ENCODE measurements at regions not wholly inside any gene's neighbourhood (a gene's known extent, or its start where the extent isn't known, plus 50 kb on each side); places are given as distances from the start of the nearest gene placed in this dataset.

- DNase-seq, result no peak
Measured at GRCh38 chrX:125744914-125745313, 421.2 kb downstream of the DCAF12L2 start.

GRCh38 chrX:125757794-125758564 lies 408.1 kb downstream of the DCAF12L2 start:
- no peak for TF ChIP-seq EZH2 (optimal IDR thresholded peaks at IDR 0.05; ENCODE audit: low read depth, low read length)
- no peak for TF ChIP-seq CTCF (IDR thresholded peaks at IDR 0.05; ENCODE audit: low read length)
- no peak for TF ChIP-seq EZH2phosphoT487 (IDR thresholded peaks at IDR 0.05; ENCODE audit: low read length)
- Histone ChIP-seq H3K27ac (ENCODE audit: low read length) (no peak overlapping the region), H3K27me3 (replicated peaks; ENCODE audit: insufficient read depth, low read length) (no peaks in the 10 kb centered on the region), H3K9me3 (replicated peaks; ENCODE audit: insufficient read depth, low read length) (no peaks in the 10 kb centered on the region), H3K4me1 (ENCODE audit: low read length) (no peaks in the 10 kb centered on the region), H4K20me1 (ENCODE audit: insufficient read depth, low read length) (no peaks in the 10 kb centered on the region), H2AFZ (ENCODE audit: low read length) (no peak overlapping the region), H3K9ac (ENCODE audit: low read length) (no peak overlapping the region), H3F3A (ENCODE audit: insufficient read depth, low read length) (no peaks in the 10 kb centered on the region), H3K4me2 (ENCODE audit: low read depth, low read length) (no peak overlapping the region), H3K36me3 (replicated peaks; ENCODE audit: insufficient read depth, low read length) (no peaks in the 10 kb centered on the region), H3K9me2 (replicated peaks; ENCODE audit: insufficient read depth, low read length) (no peaks in the 10 kb centered on the region), H3K4me3 (ENCODE audit: low read length) (no peak overlapping the region), H3K79me2 (ENCODE audit: low read length) (no peaks in the 10 kb centered on the region)
- DNase-seq, result no peak

More at GRCh38 chrX:125744914-125745313, 421.2 kb downstream of the DCAF12L2 start:
- no peaks in the 10 kb centered on the region for H3K9me3 ChIP-seq (replicated peaks; ENCODE audit: insufficient read depth, low read length)
- H3F3A ChIP-seq (ENCODE audit: insufficient read depth, low read length), result no peaks in the 10 kb centered on the region
- no peak overlapping the region for H3K9ac ChIP-seq (ENCODE audit: low read length)
- no peak overlapping the region for H2AFZ ChIP-seq (ENCODE audit: low read length)
- no peak for TF ChIP-seq EZH2phosphoT487 (IDR thresholded peaks at IDR 0.05; ENCODE audit: low read length)
- no peak for TF ChIP-seq EZH2 (optimal IDR thresholded peaks at IDR 0.05; ENCODE audit: low read depth, low read length)
- no peak for TF ChIP-seq CTCF (IDR thresholded peaks at IDR 0.05; ENCODE audit: low read length)
- no peaks in the 10 kb centered on the region for H3K79me2 ChIP-seq (ENCODE audit: low read length)
- no peaks in the 10 kb centered on the region for H3K4me1 ChIP-seq (ENCODE audit: low read length)
- no peaks in the 10 kb centered on the region for H3K27me3 ChIP-seq (replicated peaks; ENCODE audit: insufficient read depth, low read length)
- no peak overlapping the region for H3K4me2 ChIP-seq (ENCODE audit: low read depth, low read length)
- no peaks in the 10 kb centered on the region for H3K9me2 ChIP-seq (replicated peaks; ENCODE audit: insufficient read depth, low read length)
- no peak overlapping the region for H3K27ac ChIP-seq (ENCODE audit: low read length)
- H4K20me1 ChIP-seq (ENCODE audit: insufficient read depth, low read length), result no peaks in the 10 kb centered on the region
- H3K36me3 ChIP-seq (replicated peaks; ENCODE audit: insufficient read depth, low read length), result no peaks in the 10 kb centered on the region
- H3K4me3 ChIP-seq (ENCODE audit: low read length), result no peak overlapping the region

- Histone ChIP-seq H3K36me3 (replicated peaks; ENCODE audit: insufficient read depth, low read length) (no peaks in the 10 kb centered on the region), H3K4me2 (ENCODE audit: low read depth, low read length) (no peak overlapping the region), H3K27me3 (replicated peaks; ENCODE audit: insufficient read depth, low read length) (no peaks in the 10 kb centered on the region), H3K9me2 (replicated peaks; ENCODE audit: insufficient read depth, low read length) (no peaks in the 10 kb centered on the region), H3F3A (ENCODE audit: insufficient read depth, low read length) (no peaks in the 10 kb centered on the region), H2AFZ (ENCODE audit: low read length) (no peak overlapping the region), H3K9ac (ENCODE audit: low read length) (no peak overlapping the region), H3K4me3 (ENCODE audit: low read length) (no peak overlapping the region), H4K20me1 (ENCODE audit: insufficient read depth, low read length) (no peaks in the 10 kb centered on the region), H3K27ac (ENCODE audit: low read length) (no peak overlapping the region), H3K79me2 (ENCODE audit: low read length) (no peaks in the 10 kb centered on the region), H3K4me1 (ENCODE audit: low read length) (no peaks in the 10 kb centered on the region), H3K9me3 (replicated peaks; ENCODE audit: insufficient read depth, low read length) (no peaks in the 10 kb centered on the region)
- TF ChIP-seq EZH2 (optimal IDR thresholded peaks at IDR 0.05; ENCODE audit: low read depth, low read length) (no peak), EZH2phosphoT487 (IDR thresholded peaks at IDR 0.05; ENCODE audit: low read length) (no peak), CTCF (IDR thresholded peaks at IDR 0.05; ENCODE audit: low read length) (no peak)
- no peak for DNase-seq
Measured at GRCh38 chrX:125758819-125759218, 407.3 kb downstream of the DCAF12L2 start.

Measured in MM.1S (cell line).